ENCODE measurements at regions not wholly inside any gene's neighbourhood (a gene's known extent, or its start where the extent isn't known, plus 50 kb on each side); places are given as distances from the start of the nearest gene placed in this dataset.
A peak's percentile ranks its signal among the peaks of the same experiment; 100 is the strongest.

DNA sequence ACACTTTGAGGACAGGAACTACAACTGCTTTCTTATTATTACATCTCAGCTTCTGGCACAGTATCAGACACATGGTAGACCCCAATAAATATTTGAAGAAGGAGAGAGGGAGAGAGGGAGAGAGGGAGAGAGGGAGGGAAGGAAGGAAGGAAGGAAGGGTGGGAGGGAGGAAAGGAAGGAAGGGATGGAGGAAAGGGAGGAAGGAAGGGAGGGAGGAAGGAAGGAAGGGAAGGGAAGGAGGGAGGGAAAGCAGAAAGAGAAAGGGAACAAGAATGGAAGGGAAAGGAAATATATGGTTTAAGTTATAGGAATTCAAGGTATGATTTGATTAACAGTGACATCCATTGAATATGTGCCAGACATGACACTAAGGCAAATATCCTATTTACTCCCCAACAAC is 402.1 kb downstream of the KIF16B start (continued):
- no peak for TF ChIP-seq TP53 (CRISPR knock-in tag; IDR thresholded peaks at IDR 0.05)

DNA sequence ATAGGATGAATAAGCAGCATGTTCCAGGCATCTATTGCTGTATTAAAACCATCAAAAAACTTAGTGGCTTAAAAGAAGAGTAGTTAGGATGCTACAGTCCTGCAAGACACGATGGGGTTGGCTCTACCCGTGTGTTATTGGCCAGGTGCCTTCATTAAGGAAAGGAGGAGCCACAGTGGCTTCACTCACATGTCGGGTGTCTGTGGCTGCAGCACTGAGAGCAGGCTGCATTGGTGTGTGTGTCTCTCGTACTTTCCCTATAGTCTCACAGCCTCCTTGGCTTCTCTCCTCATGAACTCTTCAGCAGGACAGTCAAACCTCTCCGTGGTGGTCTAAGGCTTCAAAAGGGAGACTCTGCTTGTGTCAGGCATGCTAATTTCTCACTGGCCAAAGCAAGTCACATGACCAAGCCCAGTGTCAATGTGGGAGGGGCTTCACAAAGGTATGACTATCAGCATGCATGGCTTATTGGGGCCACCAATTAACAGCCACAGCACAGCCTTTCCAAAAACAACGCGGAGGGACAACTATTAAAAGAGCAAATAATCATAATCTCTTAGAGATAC is 402.8 kb downstream of the KIF16B start:
- Mint-ChIP-seq H3K36me3 (no peaks in the 10 kb centered on the region), H3K9me3 (peaks cover 12% of the 10 kb centered on the region), H3K4me1 (peaks cover 4% of the 10 kb centered on the region; the same call in 1 of the 2 replicates), H3K27ac (no peak overlapping the region), H3K27me3 (ENCODE audit: low read depth) (no peaks in the 10 kb centered on the region; the same call in 1 of the 2 replicates), H3K4me3 (no peak overlapping the region)
- DNase-seq (ENCODE audit: low spot score) (no peak), ATAC-seq (no peak)
- CTCF ChIA-PET, result no interaction called here
- POLR2A ChIA-PET, result no interaction called here
- TF ChIP-seq, protein P1, sequence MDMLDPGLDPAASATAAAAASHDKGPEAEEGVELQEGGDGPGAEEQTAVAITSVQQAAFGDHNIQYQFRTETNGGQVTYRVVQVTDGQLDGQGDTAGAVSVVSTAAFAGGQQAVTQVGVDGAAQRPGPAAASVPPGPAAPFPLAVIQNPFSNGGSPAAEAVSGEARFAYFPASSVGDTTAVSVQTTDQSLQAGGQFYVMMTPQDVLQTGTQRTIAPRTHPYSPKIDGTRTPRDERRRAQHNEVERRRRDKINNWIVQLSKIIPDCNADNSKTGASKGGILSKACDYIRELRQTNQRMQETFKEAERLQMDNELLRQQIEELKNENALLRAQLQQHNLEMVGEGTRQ (CRISPR knock-in tag; IDR thresholded peaks at IDR 0.05), result peak; percentile 44; the same call in 1 of the 2 replicates
- no peak for TF ChIP-seq EMX1 (CRISPR knock-in tag; IDR thresholded peaks at IDR 0.05)

DNA sequence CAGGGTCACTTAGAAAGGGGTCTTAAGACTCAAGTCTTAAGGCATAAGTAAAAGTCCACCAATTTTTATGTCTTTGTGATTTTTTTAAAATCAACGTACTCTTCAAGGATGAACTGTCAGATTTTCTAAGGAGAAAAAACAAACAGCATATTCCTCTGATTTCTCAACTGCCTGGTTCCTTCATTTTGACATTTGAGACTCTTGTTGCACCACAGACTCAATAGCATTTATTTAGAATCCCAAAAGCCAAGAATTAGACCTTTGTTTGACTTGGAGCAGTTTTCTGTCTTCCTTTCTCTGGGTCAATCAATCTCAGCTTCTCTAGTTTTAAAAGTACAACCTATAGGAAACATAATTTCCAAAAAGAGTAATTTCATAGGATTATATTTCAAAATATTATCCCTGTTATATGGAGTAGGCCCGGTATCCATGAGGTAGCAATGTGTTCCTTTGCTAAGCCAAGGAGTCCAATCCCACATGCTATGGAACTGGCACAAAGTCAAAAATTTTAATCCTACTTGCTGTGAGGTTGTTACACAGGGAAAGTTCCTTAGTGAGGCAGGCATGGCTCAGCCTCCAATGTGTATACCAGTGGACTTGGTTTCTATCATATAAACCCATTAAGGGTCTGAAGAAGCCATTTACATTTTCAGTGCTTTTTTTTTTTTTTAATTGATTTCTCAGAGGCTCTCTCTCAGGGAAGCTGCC is 405.7 kb downstream of the KIF16B start:
- no peak overlapping the region for H3K4me3 Mint-ChIP-seq
- H3K9me3 Mint-ChIP-seq, result peaks cover 16% of the 10 kb centered on the region
- ChIA-PET CTCF (no interaction called here), POLR2A (no interaction called here)
- TF ChIP-seq, protein P2, sequence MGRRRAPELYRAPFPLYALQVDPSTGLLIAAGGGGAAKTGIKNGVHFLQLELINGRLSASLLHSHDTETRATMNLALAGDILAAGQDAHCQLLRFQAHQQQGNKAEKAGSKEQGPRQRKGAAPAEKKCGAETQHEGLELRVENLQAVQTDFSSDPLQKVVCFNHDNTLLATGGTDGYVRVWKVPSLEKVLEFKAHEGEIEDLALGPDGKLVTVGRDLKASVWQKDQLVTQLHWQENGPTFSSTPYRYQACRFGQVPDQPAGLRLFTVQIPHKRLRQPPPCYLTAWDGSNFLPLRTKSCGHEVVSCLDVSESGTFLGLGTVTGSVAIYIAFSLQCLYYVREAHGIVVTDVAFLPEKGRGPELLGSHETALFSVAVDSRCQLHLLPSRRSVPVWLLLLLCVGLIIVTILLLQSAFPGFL (CRISPR knock-in tag; IDR thresholded peaks at IDR 0.05; ENCODE audit: borderline replicate concordance), result no peak
- TF ChIP-seq, protein P3, sequence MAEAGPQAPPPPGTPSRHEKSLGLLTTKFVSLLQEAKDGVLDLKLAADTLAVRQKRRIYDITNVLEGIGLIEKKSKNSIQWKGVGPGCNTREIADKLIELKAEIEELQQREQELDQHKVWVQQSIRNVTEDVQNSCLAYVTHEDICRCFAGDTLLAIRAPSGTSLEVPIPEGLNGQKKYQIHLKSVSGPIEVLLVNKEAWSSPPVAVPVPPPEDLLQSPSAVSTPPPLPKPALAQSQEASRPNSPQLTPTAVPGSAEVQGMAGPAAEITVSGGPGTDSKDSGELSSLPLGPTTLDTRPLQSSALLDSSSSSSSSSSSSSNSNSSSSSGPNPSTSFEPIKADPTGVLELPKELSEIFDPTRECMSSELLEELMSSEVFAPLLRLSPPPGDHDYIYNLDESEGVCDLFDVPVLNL (CRISPR knock-in tag; IDR thresholded peaks at IDR 0.05; ENCODE audit: borderline replicate concordance, low read depth), result no peak
- TF ChIP-seq, protein P4, sequence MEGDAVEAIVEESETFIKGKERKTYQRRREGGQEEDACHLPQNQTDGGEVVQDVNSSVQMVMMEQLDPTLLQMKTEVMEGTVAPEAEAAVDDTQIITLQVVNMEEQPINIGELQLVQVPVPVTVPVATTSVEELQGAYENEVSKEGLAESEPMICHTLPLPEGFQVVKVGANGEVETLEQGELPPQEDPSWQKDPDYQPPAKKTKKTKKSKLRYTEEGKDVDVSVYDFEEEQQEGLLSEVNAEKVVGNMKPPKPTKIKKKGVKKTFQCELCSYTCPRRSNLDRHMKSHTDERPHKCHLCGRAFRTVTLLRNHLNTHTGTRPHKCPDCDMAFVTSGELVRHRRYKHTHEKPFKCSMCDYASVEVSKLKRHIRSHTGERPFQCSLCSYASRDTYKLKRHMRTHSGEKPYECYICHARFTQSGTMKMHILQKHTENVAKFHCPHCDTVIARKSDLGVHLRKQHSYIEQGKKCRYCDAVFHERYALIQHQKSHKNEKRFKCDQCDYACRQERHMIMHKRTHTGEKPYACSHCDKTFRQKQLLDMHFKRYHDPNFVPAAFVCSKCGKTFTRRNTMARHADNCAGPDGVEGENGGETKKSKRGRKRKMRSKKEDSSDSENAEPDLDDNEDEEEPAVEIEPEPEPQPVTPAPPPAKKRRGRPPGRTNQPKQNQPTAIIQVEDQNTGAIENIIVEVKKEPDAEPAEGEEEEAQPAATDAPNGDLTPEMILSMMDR (IDR thresholded peaks at IDR 0.05), result no peak
- TF ChIP-seq, protein P5, sequence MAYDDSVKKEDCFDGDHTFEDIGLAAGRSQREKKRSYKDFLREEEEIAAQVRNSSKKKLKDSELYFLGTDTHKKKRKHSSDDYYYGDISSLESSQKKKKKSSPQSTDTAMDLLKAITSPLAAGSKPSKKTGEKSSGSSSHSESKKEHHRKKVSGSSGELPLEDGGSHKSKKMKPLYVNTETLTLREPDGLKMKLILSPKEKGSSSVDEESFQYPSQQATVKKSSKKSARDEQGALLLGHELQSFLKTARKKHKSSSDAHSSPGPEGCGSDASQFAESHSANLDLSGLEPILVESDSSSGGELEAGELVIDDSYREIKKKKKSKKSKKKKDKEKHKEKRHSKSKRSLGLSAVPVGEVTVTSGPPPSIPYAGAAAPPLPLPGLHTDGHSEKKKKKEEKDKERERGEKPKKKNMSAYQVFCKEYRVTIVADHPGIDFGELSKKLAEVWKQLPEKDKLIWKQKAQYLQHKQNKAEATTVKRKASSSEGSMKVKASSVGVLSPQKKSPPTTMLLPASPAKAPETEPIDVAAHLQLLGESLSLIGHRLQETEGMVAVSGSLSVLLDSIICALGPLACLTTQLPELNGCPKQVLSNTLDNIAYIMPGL (CRISPR knock-in tag; IDR thresholded peaks at IDR 0.05), result no peak
- TF ChIP-seq GTF2I (CRISPR knock-in tag; conservative IDR thresholded peaks at IDR 0.05), result no peak
- TF ChIP-seq GABPB1 (CRISPR knock-in tag; IDR thresholded peaks at IDR 0.05), result no peak
- no peak for TF ChIP-seq CREM (CRISPR knock-in tag; IDR thresholded peaks at IDR 0.05)
- no peak for TF ChIP-seq ZNF219 (CRISPR knock-in tag; IDR thresholded peaks at IDR 0.05; ENCODE audit: borderline replicate concordance)
- no peaks in the 10 kb centered on the region for H3K27me3 Mint-ChIP-seq (ENCODE audit: low read depth)
- H3K27ac Mint-ChIP-seq, result no peak overlapping the region
- DNase-seq (ENCODE audit: low spot score), result no peak
- ATAC-seq, result no peak
- H3K36me3 Mint-ChIP-seq, result no peaks in the 10 kb centered on the region
- peaks cover 4% of the 10 kb centered on the region; the same call in 1 of the 2 replicates for H3K4me1 Mint-ChIP-seq

DNA sequence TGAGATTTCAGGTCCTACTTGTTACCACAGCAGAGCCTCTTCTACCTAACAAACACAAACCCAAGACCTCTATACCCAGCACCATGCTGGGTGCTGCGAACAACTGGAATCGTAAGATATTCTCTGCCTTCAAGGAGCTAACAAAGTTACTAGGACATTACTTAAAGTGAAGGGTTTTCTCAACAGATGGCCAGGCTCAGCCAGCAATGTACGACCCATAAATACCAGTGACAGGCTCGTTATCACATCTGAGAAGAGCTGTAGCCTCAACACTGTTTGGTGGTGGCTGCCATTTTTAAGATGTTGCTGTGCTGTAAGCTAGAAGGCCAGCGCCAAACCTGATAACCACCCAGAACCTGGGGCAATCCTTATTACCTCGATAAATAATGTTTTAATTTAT is 406.5 kb downstream of the KIF16B start:
- H3K4me1 Mint-ChIP-seq, result peaks cover 3% of the 10 kb centered on the region; the same call in 1 of the 2 replicates
- DNase-seq (ENCODE audit: low spot score), result no peak
- ChIA-PET CTCF (no interaction called here), POLR2A (no interaction called here)
- no peaks in the 10 kb centered on the region for H3K27me3 Mint-ChIP-seq (ENCODE audit: low read depth)
- ATAC-seq, result no peak
- H3K36me3 Mint-ChIP-seq, result no peaks in the 10 kb centered on the region
- H3K4me3 Mint-ChIP-seq, result no peak overlapping the region
- no peak overlapping the region for H3K27ac Mint-ChIP-seq
- H3K9me3 Mint-ChIP-seq, result peaks cover 16% of the 10 kb centered on the region
- TF ChIP-seq, protein P6, sequence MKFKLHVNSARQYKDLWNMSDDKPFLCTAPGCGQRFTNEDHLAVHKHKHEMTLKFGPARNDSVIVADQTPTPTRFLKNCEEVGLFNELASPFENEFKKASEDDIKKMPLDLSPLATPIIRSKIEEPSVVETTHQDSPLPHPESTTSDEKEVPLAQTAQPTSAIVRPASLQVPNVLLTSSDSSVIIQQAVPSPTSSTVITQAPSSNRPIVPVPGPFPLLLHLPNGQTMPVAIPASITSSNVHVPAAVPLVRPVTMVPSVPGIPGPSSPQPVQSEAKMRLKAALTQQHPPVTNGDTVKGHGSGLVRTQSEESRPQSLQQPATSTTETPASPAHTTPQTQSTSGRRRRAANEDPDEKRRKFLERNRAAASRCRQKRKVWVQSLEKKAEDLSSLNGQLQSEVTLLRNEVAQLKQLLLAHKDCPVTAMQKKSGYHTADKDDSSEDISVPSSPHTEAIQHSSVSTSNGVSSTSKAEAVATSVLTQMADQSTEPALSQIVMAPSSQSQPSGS (CRISPR knock-in tag; IDR thresholded peaks at IDR 0.05; ENCODE audit: borderline replicate concordance, low read depth), result no peak
- TF ChIP-seq, protein P7, sequence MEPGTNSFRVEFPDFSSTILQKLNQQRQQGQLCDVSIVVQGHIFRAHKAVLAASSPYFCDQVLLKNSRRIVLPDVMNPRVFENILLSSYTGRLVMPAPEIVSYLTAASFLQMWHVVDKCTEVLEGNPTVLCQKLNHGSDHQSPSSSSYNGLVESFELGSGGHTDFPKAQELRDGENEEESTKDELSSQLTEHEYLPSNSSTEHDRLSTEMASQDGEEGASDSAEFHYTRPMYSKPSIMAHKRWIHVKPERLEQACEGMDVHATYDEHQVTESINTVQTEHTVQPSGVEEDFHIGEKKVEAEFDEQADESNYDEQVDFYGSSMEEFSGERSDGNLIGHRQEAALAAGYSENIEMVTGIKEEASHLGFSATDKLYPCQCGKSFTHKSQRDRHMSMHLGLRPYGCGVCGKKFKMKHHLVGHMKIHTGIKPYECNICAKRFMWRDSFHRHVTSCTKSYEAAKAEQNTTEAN (CRISPR knock-in tag; IDR thresholded peaks at IDR 0.05), result no peak
- TF ChIP-seq ZNF232 (CRISPR knock-in tag; IDR thresholded peaks at IDR 0.05), result no peak
- TF ChIP-seq ZNF317 (CRISPR knock-in tag; IDR thresholded peaks at IDR 0.05; ENCODE audit: borderline replicate concordance, low read depth), result no peak
- TF ChIP-seq, protein P3 (CRISPR knock-in tag; IDR thresholded peaks at IDR 0.05; ENCODE audit: borderline replicate concordance, low read depth), result no peak
- TF ChIP-seq, protein P1 (CRISPR knock-in tag; IDR thresholded peaks at IDR 0.05), result no peak
